HL-60 (cell line): ENCODE measurements at regions not wholly inside any gene's neighbourhood (a gene's known extent, or its start where the extent isn't known, plus 50 kb on each side); places are given as distances from the start of the nearest gene placed in this dataset.

ENCODE experiments used
- GABPA ChIP-seq: IDR thresholded peaks from 2 replicates; pipeline ENCODE4 v1.6.1; 2012; ENCODE audit warnings: low read depth
- POLR2AphosphoS5 ChIP-seq: IDR thresholded peaks from 2 replicates; pipeline ENCODE4 v1.6.1; 2012; ENCODE audit warnings: low read depth
- TF ChIP-seq, protein P1 (sequence below): IDR thresholded peaks from one replicate; pipeline ENCODE4 v1.5.1; 2011; ENCODE audit warnings: low read length, control low read depth, inconsistent platforms; ENCODE audit not compliant: insufficient read depth
- TF ChIP-seq, protein P2 (sequence below): IDR thresholded peaks from 2 replicates; pipeline ENCODE4 v1.6.1; 2012; ENCODE audit warnings: low read depth; ENCODE audit not compliant: insufficient replicate concordance

DNA sequence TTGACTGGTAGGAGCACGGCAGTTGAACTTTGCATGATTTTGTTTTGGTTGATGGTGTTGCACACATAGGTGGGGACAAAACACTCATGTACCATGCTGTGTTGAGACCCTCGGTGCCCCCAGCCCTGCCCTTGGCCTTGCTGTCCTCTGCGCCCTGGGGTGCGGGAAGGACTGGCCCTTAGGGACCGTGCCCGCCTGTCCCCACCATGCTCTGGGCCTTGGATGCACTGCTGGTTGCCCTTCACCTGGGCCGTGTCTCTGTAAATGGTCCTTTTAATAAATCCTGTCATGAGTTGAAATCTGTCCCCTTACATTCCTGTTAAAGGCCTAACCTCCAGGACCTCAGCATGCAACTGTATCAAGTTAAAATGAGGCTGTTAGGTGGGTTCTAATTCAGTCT is 102.3 kb upstream of the ANO1 start:
- TF ChIP-seq, protein P1, sequence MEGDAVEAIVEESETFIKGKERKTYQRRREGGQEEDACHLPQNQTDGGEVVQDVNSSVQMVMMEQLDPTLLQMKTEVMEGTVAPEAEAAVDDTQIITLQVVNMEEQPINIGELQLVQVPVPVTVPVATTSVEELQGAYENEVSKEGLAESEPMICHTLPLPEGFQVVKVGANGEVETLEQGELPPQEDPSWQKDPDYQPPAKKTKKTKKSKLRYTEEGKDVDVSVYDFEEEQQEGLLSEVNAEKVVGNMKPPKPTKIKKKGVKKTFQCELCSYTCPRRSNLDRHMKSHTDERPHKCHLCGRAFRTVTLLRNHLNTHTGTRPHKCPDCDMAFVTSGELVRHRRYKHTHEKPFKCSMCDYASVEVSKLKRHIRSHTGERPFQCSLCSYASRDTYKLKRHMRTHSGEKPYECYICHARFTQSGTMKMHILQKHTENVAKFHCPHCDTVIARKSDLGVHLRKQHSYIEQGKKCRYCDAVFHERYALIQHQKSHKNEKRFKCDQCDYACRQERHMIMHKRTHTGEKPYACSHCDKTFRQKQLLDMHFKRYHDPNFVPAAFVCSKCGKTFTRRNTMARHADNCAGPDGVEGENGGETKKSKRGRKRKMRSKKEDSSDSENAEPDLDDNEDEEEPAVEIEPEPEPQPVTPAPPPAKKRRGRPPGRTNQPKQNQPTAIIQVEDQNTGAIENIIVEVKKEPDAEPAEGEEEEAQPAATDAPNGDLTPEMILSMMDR = no peak
- TF ChIP-seq GABPA (no peak), POLR2AphosphoS5 (no peak)
- TF ChIP-seq, protein P2, sequence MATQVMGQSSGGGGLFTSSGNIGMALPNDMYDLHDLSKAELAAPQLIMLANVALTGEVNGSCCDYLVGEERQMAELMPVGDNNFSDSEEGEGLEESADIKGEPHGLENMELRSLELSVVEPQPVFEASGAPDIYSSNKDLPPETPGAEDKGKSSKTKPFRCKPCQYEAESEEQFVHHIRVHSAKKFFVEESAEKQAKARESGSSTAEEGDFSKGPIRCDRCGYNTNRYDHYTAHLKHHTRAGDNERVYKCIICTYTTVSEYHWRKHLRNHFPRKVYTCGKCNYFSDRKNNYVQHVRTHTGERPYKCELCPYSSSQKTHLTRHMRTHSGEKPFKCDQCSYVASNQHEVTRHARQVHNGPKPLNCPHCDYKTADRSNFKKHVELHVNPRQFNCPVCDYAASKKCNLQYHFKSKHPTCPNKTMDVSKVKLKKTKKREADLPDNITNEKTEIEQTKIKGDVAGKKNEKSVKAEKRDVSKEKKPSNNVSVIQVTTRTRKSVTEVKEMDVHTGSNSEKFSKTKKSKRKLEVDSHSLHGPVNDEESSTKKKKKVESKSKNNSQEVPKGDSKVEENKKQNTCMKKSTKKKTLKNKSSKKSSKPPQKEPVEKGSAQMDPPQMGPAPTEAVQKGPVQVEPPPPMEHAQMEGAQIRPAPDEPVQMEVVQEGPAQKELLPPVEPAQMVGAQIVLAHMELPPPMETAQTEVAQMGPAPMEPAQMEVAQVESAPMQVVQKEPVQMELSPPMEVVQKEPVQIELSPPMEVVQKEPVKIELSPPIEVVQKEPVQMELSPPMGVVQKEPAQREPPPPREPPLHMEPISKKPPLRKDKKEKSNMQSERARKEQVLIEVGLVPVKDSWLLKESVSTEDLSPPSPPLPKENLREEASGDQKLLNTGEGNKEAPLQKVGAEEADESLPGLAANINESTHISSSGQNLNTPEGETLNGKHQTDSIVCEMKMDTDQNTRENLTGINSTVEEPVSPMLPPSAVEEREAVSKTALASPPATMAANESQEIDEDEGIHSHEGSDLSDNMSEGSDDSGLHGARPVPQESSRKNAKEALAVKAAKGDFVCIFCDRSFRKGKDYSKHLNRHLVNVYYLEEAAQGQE = no peak
